ENCODE measurements at regions not wholly inside any gene's neighbourhood (a gene's known extent, or its start where the extent isn't known, plus 50 kb on each side); places are given as distances from the start of the nearest gene placed in this dataset.

DNA sequence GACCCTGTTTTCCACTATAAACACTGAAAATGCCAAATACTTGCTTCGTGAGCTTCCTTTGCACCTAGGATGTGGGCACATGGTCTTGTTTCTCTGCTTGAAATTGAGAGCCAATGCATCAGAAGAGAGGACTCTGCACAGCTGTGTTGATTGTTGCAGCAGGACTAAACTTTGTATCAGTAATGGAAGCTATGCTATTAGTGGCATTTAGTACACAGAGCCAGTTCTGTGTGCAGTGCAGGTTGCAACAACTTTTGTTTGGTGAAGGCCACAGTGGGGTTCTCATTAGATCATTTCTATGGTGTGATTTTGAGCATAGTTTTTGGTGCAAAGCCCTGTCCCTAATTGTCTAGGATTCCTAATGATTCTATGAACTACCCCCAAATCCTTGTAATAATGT lies 54.4 kb upstream of the ANKRD17 start:
- Histone ChIP-seq H3K9me3 (no peaks in the 10 kb centered on the region), H3K4me3 (no peak overlapping the region), H3K36me3 (ENCODE audit: low read depth) (no peaks in the 10 kb centered on the region), H3K4me1 (ENCODE audit: low read depth) (no peaks in the 10 kb centered on the region)
- TF ChIP-seq CTCF (IDR thresholded peaks at IDR 0.05), result no peak
- intact Hi-C loops (cut with DNase I, micrococcal nuclease), result no loop called here
- DNase-seq (no peak), ATAC-seq (no peak)

DNA sequence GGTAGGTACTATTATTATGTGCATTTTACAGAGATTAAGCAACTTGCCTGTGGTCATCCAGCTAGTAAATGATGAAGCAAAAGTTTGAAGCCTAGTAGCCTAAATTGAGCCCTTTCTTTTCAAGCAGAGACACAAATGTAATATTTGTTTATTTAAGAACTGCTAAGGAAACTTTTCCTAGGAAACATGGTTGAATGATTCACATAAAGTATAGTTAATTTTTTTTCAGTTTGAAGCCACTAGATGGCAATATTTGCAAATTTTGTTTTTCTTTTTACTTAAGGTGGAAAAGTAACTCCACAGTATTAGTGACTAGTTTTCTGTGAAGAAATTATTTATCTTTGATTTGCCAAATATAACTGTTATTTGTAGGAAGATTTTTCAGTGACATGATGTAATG lies 52.8 kb upstream of the ANKRD17 start:
- intact Hi-C loops (cut with DNase I, micrococcal nuclease), result no loop called here
- ATAC-seq, result no peak
- Histone ChIP-seq H3K4me3 (no peak overlapping the region), H3K9me3 (no peaks in the 10 kb centered on the region), H3K36me3 (ENCODE audit: low read depth) (no peaks in the 10 kb centered on the region), H3K4me1 (ENCODE audit: low read depth) (no peaks in the 10 kb centered on the region)
- no peak for DNase-seq
- TF ChIP-seq CTCF (IDR thresholded peaks at IDR 0.05), result no peak

DNA sequence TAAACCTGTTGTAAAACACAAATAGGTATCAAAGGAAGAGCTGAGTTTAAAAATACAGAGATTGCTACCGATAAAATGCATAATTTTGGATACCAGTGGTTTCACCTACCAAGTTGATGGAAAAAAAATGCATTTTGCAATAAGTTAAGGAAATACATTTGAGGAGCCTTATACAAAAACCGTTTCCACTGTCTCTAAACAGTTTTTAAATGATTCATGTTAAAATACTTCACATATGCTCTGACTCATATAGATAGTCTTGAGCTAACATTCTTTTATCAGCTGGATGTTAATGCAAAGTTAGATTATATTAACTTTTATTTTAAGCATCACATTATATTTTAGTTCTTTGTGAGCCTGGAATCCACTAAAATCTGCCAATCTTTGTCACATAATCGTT lies 50.6 kb upstream of the ANKRD17 start:
- Histone ChIP-seq H3K4me3 (no peak overlapping the region), H3K36me3 (ENCODE audit: low read depth) (no peaks in the 10 kb centered on the region), H3K9me3 (no peaks in the 10 kb centered on the region), H3K4me1 (ENCODE audit: low read depth) (no peaks in the 10 kb centered on the region)
- ATAC-seq (no peak), DNase-seq (no peak)
- intact Hi-C loops (cut with DNase I, micrococcal nuclease), result no loop called here
- TF ChIP-seq CTCF (IDR thresholded peaks at IDR 0.05), result no peak

Data from mucosa of descending colon (tissue), 3 donors.